ENCODE measurements at regions not wholly inside any gene's neighbourhood (a gene's known extent, or its start where the extent isn't known, plus 50 kb on each side); places are given as distances from the start of the nearest gene placed in this dataset.
"Not testable (repeated sequence)": the region's sequence is repeated elsewhere in the genome, so short reads cannot be mapped to it uniquely, and the experiment has no call there.

DNA sequence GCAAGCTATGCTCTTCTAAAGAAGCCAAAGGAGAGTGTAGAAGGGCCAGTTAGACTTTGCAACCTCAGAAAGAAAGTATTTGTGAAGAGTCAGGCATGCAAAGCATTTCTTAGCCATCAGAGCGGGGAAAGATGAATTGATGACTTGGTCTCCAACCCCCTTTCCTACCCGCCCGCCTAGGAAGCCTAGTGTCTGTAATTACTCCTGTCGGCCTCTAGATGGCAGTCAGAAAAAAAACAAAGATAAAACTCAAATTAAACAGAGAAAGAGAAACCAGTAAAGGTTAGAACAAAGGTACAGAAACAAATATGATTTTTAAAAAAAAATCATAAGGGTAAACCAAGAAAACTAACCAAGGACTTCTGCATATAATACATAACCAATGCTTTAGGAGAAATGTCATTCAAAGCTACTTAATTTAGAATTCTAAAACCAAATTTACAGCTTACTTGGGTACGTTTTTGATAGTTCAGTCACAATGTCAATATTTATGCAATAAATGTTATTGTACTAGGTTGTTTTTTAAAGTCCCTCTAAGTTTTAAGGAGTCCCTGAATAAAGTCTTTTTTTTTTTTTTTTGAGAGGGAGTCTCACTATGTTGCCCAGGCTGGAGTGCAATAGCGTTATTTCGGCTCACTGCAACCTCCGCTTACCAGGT is 97.6 kb downstream of the LYZL1 start:
- no peaks in the 10 kb centered on the region for H3K9me3 ChIP-seq
- no peak overlapping the region for H3K27ac ChIP-seq
- TF ChIP-seq CTCF (IDR thresholded peaks at IDR 0.05), result peak; percentile 74 to 75
- H3K36me3 ChIP-seq, result no peaks in the 10 kb centered on the region
- H3K27me3 ChIP-seq, result no peaks in the 10 kb centered on the region
- no peak overlapping the region for H3K4me3 ChIP-seq
- no peaks in the 10 kb centered on the region for H3K4me1 ChIP-seq
- intact Hi-C loops (cut with DNase I; ENCODE audit: low total_unique reads), result loop anchor here (2.0 kb wide), 1 partner anchor 62 kb away; no protein-coding TSS in a partner anchor
- DNase-seq, result no peak

GRCh38 chr10:29387269-29387668 is 98.4 kb downstream of the LYZL1 start:
- no peaks in the 10 kb centered on the region for H3K9me3 ChIP-seq
- no peak for DNase-seq
- no peak for TF ChIP-seq CTCF (IDR thresholded peaks at IDR 0.05)
- H3K27ac ChIP-seq, result no peak overlapping the region
- intact Hi-C loops (cut with DNase I; ENCODE audit: low total_unique reads), result loop anchor here (2.0 kb wide), 1 partner anchor 62 kb away; no protein-coding TSS in a partner anchor
- H3K27me3 ChIP-seq, result no peaks in the 10 kb centered on the region
- no peaks in the 10 kb centered on the region for H3K36me3 ChIP-seq
- H3K4me1 ChIP-seq, result no peaks in the 10 kb centered on the region
- H3K4me3 ChIP-seq, result no peak overlapping the region

GRCh38 chr10:29388112-29388511 is 99.2 kb downstream of the LYZL1 start:
- intact Hi-C loops (cut with DNase I; ENCODE audit: low total_unique reads); DNase-seq; H3K9me3 ChIP-seq; H3K36me3 ChIP-seq; H3K4me3 ChIP-seq; H3K4me1 ChIP-seq; H3K27me3 ChIP-seq; H3K27ac ChIP-seq: not testable (repeated sequence)

DNA sequence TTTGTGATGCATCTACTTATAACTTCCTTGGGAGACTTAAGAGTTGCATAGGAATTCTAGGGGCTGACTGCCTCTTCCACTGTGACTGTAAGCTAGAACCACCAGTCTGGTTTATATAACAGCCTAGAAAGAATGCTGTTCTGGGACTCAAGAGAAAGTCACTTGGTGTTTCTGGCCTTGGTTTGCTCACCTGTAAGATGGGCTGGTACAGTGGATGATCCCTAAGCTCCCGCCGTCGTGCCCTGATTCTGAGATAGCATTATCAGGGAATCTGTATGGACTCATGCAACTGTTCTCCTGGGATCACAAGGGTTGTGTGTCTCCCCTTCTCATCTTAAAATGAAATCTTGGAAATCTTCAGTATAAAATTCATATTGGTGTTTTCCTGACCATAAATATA is 100.6 kb downstream of the LYZL1 start:
- no peak for TF ChIP-seq CTCF (IDR thresholded peaks at IDR 0.05)
- no peaks in the 10 kb centered on the region for H3K36me3 ChIP-seq
- H3K27ac ChIP-seq, result no peak overlapping the region
- no peaks in the 10 kb centered on the region for H3K4me1 ChIP-seq
- peaks cover 0 to 4% of the 10 kb centered on the region in 2 donors for H3K27me3 ChIP-seq
- no peak overlapping the region for H3K4me3 ChIP-seq
- H3K9me3 ChIP-seq, result no peaks in the 10 kb centered on the region
- no peak for DNase-seq
- intact Hi-C loops (cut with DNase I; ENCODE audit: low total_unique reads), result no loop called here

- peaks cover 0 to 7% of the 10 kb centered on the region in 2 donors for H3K27me3 ChIP-seq
- H3K4me1 ChIP-seq, result no peaks in the 10 kb centered on the region
- no peak for TF ChIP-seq CTCF (IDR thresholded peaks at IDR 0.05)
- no peak overlapping the region for H3K27ac ChIP-seq
- H3K36me3 ChIP-seq, result no peaks in the 10 kb centered on the region
- H3K9me3 ChIP-seq, result no peaks in the 10 kb centered on the region
- no peak overlapping the region for H3K4me3 ChIP-seq
- intact Hi-C loops (cut with DNase I; ENCODE audit: low total_unique reads), result no loop called here
- no peak for DNase-seq
Observed at GRCh38 chr10:29389935-29390334, 101.1 kb downstream of the LYZL1 start.

DNA sequence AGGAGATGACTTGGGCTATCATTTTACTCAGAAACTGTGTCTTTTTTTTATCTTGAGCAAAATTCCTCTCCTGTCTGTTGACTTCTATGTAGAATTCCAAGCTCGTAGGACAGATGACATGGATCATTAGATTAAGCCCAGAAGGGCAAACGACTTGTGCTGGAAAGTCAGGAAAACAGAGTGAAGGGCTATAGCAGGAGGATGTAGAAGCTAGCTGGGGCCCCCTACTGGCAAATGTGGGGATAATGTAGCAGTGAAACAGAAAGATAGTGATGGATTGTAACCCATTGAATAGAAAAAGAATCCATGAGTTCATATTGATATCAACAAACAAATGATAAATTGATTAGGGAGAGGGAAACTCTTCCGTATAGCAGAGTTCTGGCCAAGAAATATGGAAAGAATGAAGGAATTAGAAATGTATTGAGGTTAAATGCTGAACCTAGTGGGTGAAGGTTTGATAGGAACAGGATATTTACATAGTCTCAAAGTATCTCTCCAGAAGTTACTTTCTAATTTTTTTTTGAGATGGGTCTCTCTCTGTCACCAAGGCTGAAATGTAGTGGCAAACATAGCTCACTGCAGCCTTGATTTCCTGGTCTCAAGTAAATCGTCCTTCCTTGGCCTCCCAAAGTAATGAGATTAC is 103.6 kb downstream of the LYZL1 start:
- H3K4me1 ChIP-seq, result no peaks in the 10 kb centered on the region
- intact Hi-C loops (cut with DNase I; ENCODE audit: low total_unique reads), result no loop called here
- peak; percentile 67 to 74 for TF ChIP-seq CTCF (IDR thresholded peaks at IDR 0.05)
- no peaks in the 10 kb centered on the region for H3K36me3 ChIP-seq
- H3K27ac ChIP-seq, result no peak overlapping the region
- H3K9me3 ChIP-seq, result no peaks in the 10 kb centered on the region
- H3K27me3 ChIP-seq, result peaks cover 0 to 7% of the 10 kb centered on the region in 2 donors
- peak in 1 of 2 donors; percentile 46 for DNase-seq
- H3K4me3 ChIP-seq, result no peak overlapping the region
